GM12891 (cell line): ENCODE measurements at regions not wholly inside any gene's neighbourhood (a gene's known extent, or its start where the extent isn't known, plus 50 kb on each side); places are given as distances from the start of the nearest gene placed in this dataset.

Source experiments
- PAX5 ChIP-seq: IDR thresholded peaks from 2 replicates; pipeline ENCODE4 v1.6.1; 2011; ENCODE audit warnings: low read length, moderate library complexity, mild to moderate bottlenecking; ENCODE audit not compliant: insufficient read depth, severe bottlenecking
- POLR2A ChIP-seq: IDR thresholded peaks from 2 replicates; pipeline ENCODE4 v1.6.1; 2011; ENCODE audit warnings: low read depth, low read length, control low read depth
- TAF1 ChIP-seq: IDR thresholded peaks from 2 replicates; pipeline ENCODE4 v1.6.1; 2011; ENCODE audit warnings: low read depth, low read length, control low read depth

- TF ChIP-seq PAX5, result no peak
- TF ChIP-seq TAF1, result no peak
- no peak for TF ChIP-seq POLR2A
These were observed 568.0 kb upstream of the MARCKS start for GRCh38 chr6:113289166-113289565.
